ENCODE measurements at regions not wholly inside any gene's neighbourhood (a gene's known extent, or its start where the extent isn't known, plus 50 kb on each side); places are given as distances from the start of the nearest gene placed in this dataset.

- Histone ChIP-seq H3K4me3 (ENCODE audit: low read depth, low read length) (no peak overlapping the region), H3K4me1 (ENCODE audit: control insufficient read depth, insufficient read depth, low read length) (no peaks in the 10 kb centered on the region), H3K9me3 (ENCODE audit: control insufficient read depth, insufficient read depth, low read depth, low read length) (no peaks in the 10 kb centered on the region), H3K27ac (ENCODE audit: extremely low read depth, low read depth, low read length) (no peak overlapping the region), H3K36me3 (ENCODE audit: control insufficient read depth in 2 of 2, insufficient read depth in 1 of 2, low read length in 2 of 2) (no peaks in the 10 kb centered on the region; a peak in 1 of 3 replicates)
- ChIA-PET POLR2A (no interaction called here), CTCF (no interaction called here)
- TF ChIP-seq ZNF747 (tag by site-specific recombination; IDR thresholded peaks at IDR 0.05) (no peak), ZNF548 (tag by site-specific recombination; IDR thresholded peaks at IDR 0.05) (no peak)
Measured at GRCh38 chr2:18907937-18908336, 318.6 kb upstream of the NT5C1B start.

DNA sequence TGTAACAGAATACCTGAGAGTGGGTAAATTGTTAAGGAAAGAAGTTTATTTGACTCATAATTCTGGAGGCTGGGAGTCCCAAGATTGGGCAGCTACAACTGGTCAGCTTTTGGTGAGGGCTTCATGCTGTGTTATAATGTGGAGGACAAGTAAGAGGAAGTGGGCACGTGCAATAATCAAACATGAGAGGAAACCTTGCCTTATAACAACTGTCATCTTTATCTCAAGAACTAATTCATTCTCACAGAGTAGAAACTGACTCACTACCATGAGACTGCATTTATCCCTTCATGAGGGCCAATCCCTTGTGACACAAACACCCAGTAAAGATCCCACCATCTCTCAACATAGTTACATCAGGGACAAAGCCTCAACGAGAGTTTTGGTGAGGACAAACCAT lies 318.1 kb upstream of the NT5C1B start:
- ChIA-PET POLR2A (no interaction called here), CTCF (no interaction called here)
- Histone ChIP-seq H3K36me3 (ENCODE audit: control insufficient read depth in 2 of 2, insufficient read depth in 1 of 2, low read length in 2 of 2) (no peaks in the 10 kb centered on the region; a peak in 1 of 3 replicates), H3K9me3 (ENCODE audit: control insufficient read depth, insufficient read depth, low read depth, low read length) (no peaks in the 10 kb centered on the region), H3K4me1 (ENCODE audit: control insufficient read depth, insufficient read depth, low read length) (no peaks in the 10 kb centered on the region), H3K4me3 (ENCODE audit: low read depth, low read length) (no peak overlapping the region), H3K27ac (ENCODE audit: extremely low read depth, low read depth, low read length) (no peak overlapping the region)
- no peak for TF ChIP-seq ZXDB (tag by site-specific recombination; IDR thresholded peaks at IDR 0.05)
- no peak for TF ChIP-seq ZNF10 (tag by site-specific recombination; IDR thresholded peaks at IDR 0.05)
- TF ChIP-seq ZNF324 (tag by site-specific recombination; IDR thresholded peaks at IDR 0.05), result no peak
- TF ChIP-seq, protein P1, sequence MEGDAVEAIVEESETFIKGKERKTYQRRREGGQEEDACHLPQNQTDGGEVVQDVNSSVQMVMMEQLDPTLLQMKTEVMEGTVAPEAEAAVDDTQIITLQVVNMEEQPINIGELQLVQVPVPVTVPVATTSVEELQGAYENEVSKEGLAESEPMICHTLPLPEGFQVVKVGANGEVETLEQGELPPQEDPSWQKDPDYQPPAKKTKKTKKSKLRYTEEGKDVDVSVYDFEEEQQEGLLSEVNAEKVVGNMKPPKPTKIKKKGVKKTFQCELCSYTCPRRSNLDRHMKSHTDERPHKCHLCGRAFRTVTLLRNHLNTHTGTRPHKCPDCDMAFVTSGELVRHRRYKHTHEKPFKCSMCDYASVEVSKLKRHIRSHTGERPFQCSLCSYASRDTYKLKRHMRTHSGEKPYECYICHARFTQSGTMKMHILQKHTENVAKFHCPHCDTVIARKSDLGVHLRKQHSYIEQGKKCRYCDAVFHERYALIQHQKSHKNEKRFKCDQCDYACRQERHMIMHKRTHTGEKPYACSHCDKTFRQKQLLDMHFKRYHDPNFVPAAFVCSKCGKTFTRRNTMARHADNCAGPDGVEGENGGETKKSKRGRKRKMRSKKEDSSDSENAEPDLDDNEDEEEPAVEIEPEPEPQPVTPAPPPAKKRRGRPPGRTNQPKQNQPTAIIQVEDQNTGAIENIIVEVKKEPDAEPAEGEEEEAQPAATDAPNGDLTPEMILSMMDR (tag by site-specific recombination; IDR thresholded peaks at IDR 0.05), result no peak
- no peak for TF ChIP-seq SETDB1 (IDR thresholded peaks at IDR 0.05; ENCODE audit: insufficient read length, low read length)
- no peak for TF ChIP-seq BCL11A (tag by site-specific recombination; IDR thresholded peaks at IDR 0.05; ENCODE audit: low read depth)
- no peak for TF ChIP-seq ZFP37 (tag by site-specific recombination; IDR thresholded peaks at IDR 0.05)
- TF ChIP-seq ZNF132 (tag by site-specific recombination; IDR thresholded peaks at IDR 0.05; ENCODE audit: borderline replicate concordance), result no peak
- TF ChIP-seq ZNF670 (tag by site-specific recombination; IDR thresholded peaks at IDR 0.05; ENCODE audit: low read depth), result no peak
- TF ChIP-seq, protein P2, sequence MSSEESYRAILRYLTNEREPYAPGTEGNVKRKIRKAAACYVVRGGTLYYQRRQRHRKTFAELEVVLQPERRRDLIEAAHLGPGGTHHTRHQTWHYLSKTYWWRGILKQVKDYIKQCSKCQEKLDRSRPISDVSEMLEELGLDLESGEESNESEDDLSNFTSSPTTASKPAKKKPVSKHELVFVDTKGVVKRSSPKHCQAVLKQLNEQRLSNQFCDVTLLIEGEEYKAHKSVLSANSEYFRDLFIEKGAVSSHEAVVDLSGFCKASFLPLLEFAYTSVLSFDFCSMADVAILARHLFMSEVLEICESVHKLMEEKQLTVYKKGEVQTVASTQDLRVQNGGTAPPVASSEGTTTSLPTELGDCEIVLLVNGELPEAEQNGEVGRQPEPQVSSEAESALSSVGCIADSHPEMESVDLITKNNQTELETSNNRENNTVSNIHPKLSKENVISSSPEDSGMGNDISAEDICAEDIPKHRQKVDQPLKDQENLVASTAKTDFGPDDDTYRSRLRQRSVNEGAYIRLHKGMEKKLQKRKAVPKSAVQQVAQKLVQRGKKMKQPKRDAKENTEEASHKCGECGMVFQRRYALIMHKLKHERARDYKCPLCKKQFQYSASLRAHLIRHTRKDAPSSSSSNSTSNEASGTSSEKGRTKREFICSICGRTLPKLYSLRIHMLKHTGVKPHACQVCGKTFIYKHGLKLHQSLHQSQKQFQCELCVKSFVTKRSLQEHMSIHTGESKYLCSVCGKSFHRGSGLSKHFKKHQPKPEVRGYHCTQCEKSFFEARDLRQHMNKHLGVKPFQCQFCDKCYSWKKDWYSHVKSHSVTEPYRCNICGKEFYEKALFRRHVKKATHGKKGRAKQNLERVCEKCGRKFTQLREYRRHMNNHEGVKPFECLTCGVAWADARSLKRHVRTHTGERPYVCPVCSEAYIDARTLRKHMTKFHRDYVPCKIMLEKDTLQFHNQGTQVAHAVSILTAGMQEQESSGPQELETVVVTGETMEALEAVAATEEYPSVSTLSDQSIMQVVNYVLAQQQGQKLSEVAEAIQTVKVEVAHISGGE (tag by site-specific recombination; conservative IDR thresholded peaks at IDR 0.05; ENCODE audit: low read depth), result no peak
- TF ChIP-seq, protein P3, sequence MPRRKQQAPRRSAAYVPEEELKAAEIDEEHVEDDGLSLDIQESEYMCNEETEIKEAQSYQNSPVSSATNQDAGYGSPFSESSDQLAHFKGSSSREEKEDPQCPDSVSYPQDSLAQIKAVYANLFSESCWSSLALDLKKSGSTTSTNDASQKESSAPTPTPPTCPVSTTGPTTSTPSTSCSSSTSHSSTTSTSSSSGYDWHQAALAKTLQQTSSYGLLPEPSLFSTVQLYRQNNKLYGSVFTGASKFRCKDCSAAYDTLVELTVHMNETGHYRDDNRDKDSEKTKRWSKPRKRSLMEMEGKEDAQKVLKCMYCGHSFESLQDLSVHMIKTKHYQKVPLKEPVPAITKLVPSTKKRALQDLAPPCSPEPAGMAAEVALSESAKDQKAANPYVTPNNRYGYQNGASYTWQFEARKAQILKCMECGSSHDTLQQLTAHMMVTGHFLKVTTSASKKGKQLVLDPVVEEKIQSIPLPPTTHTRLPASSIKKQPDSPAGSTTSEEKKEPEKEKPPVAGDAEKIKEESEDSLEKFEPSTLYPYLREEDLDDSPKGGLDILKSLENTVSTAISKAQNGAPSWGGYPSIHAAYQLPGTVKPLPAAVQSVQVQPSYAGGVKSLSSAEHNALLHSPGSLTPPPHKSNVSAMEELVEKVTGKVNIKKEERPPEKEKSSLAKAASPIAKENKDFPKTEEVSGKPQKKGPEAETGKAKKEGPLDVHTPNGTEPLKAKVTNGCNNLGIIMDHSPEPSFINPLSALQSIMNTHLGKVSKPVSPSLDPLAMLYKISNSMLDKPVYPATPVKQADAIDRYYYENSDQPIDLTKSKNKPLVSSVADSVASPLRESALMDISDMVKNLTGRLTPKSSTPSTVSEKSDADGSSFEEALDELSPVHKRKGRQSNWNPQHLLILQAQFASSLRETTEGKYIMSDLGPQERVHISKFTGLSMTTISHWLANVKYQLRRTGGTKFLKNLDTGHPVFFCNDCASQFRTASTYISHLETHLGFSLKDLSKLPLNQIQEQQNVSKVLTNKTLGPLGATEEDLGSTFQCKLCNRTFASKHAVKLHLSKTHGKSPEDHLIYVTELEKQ (tag by site-specific recombination; IDR thresholded peaks at IDR 0.05; ENCODE audit: borderline replicate concordance), result no peak
- TF ChIP-seq ZNF791 (tag by site-specific recombination; IDR thresholded peaks at IDR 0.05), result no peak
- no peak for TF ChIP-seq ZBTB48 (tag by site-specific recombination; IDR thresholded peaks at IDR 0.05)
- TF ChIP-seq ZNF560 (tag by site-specific recombination; IDR thresholded peaks at IDR 0.05; ENCODE audit: borderline replicate concordance), result no peak
- TF ChIP-seq ZBTB10 (tag by site-specific recombination; IDR thresholded peaks at IDR 0.05), result no peak
- TF ChIP-seq ZNF580 (tag by site-specific recombination; IDR thresholded peaks at IDR 0.05), result no peak
- no peak for TF ChIP-seq MZF1 (tag by site-specific recombination; IDR thresholded peaks at IDR 0.05; ENCODE audit: borderline replicate concordance)
- TF ChIP-seq ZNF426 (tag by site-specific recombination; IDR thresholded peaks at IDR 0.05), result no peak
- TF ChIP-seq, protein P4, sequence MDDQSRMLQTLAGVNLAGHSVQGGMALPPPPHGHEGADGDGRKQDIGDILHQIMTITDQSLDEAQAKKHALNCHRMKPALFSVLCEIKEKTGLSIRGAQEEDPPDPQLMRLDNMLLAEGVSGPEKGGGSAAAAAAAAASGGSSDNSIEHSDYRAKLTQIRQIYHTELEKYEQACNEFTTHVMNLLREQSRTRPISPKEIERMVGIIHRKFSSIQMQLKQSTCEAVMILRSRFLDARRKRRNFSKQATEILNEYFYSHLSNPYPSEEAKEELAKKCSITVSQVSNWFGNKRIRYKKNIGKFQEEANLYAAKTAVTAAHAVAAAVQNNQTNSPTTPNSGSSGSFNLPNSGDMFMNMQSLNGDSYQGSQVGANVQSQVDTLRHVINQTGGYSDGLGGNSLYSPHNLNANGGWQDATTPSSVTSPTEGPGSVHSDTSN (CRISPR knock-in tag; IDR thresholded peaks at IDR 0.05), result no peak

Measured in HEK293 (cell line).